Uterus (tissue), 3 donors: ENCODE measurements at regions not wholly inside any gene's neighbourhood (a gene's known extent, or its start where the extent isn't known, plus 50 kb on each side); places are given as distances from the start of the nearest gene placed in this dataset.

Experiments used
- DNase-seq, 2 donors: peaks; one replicate each; pipeline ENCODE4 v3.0.0-alpha.2; 2019 to 2020
- H3K27ac ChIP-seq, 2 donors: fragments of 200-600 bp; sonication (generic); 1 replicate in 1 of 2; 2 replicates in 1 of 2; pipeline ENCODE4 v1.5.1; 2016 to 2018
- H3K27me3 ChIP-seq, 2 donors: fragments of 200-600 bp; sonication (generic); one replicate each; pipeline ENCODE4 v1.5.1; 2018 to 2019; ENCODE audit warnings: control low read depth in 1 of 2
- H3K36me3 ChIP-seq, 2 donors: fragments of 200-600 bp; sonication (generic); one replicate each; pipeline ENCODE4 v1.5.1; 2019; ENCODE audit warnings: control low read depth in 1 of 2
- H3K4me1 ChIP-seq, 2 donors: fragments of 200-600 bp; sonication (generic); one replicate each; pipeline ENCODE4 v1.5.1; 2018 to 2019; ENCODE audit warnings: control low read depth in 1 of 2
- H3K4me3 ChIP-seq, 2 donors: fragments of 200-600 bp; sonication (generic); 1 replicate in 1 of 2; 2 replicates in 1 of 2; pipeline ENCODE4 v1.5.1; 2018 to 2019; ENCODE audit warnings: mild to moderate bottlenecking in 1 of 2
- H3K9me3 ChIP-seq, 2 donors: fragments of 200-600 bp; sonication (generic); one replicate each; pipeline ENCODE4 v1.5.1; 2019; ENCODE audit warnings: control low read depth in 1 of 2
- POLR2A ChIP-seq, 2 donors: fragments of 450-650 bp; IDR thresholded peaks; one replicate each; pipeline ENCODE4 v1.6.1; 2016; ENCODE audit warnings: antibody characterized with exemption in 2 of 2, mild to moderate bottlenecking in 1 of 2, moderate library complexity in 1 of 2
- intact Hi-C: fragments of 100-400 bp; cut with DNase I; formaldehyde crosslinking; loops from one replicate; pipeline ENCODE4 v1.15.1; 2023; ENCODE audit warnings: low total_unique reads
- TF ChIP-seq, protein P1 (sequence below), 4 experiments: fragments of 200-600 bp in 2 of 4; fragments of 450-650 bp in 2 of 4; sonication (generic) in 2 of 4; IDR thresholded peaks; one replicate each; pipeline ENCODE4 v1.5.1; 2016 to 2019; ENCODE audit warnings: antibody characterized with exemption in 4 of 4, mild to moderate bottlenecking in 2 of 4, moderate library complexity in 1 of 4
- donor health status: DM: yes; HTN: yes; CAD: no.

DNA sequence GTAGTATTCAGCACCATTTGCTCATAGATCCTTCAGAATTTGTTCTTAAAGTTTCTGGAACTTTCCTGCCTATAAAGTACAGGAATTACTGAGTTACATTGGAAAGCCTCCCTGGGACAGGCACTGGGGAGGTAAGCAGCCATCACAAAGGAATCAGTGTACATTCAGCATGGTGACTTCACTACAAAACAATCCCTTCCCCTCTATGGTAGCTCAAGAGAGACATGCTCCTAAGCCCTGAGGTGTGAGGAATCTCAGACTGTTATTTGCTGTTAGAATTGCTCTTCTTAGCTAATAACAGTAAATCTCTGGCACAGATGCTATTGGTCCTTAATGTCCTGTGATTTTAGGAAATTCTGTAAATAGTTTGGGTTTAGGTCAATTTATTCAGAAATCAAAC lies 1898.0 kb upstream of the PCDH7 start:
- intact Hi-C loops, result no loop called here
- DNase-seq, result no peak
- no peak for TF ChIP-seq POLR2A (IDR thresholded peaks at IDR 0.05)
- TF ChIP-seq, protein P1, sequence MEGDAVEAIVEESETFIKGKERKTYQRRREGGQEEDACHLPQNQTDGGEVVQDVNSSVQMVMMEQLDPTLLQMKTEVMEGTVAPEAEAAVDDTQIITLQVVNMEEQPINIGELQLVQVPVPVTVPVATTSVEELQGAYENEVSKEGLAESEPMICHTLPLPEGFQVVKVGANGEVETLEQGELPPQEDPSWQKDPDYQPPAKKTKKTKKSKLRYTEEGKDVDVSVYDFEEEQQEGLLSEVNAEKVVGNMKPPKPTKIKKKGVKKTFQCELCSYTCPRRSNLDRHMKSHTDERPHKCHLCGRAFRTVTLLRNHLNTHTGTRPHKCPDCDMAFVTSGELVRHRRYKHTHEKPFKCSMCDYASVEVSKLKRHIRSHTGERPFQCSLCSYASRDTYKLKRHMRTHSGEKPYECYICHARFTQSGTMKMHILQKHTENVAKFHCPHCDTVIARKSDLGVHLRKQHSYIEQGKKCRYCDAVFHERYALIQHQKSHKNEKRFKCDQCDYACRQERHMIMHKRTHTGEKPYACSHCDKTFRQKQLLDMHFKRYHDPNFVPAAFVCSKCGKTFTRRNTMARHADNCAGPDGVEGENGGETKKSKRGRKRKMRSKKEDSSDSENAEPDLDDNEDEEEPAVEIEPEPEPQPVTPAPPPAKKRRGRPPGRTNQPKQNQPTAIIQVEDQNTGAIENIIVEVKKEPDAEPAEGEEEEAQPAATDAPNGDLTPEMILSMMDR (IDR thresholded peaks at IDR 0.05), result no peak

GRCh38 chr4:28827866-28828265 lies 1892.3 kb upstream of the PCDH7 start:
- Histone ChIP-seq H3K27ac (no peak overlapping the region), H3K36me3 (no peaks in the 10 kb centered on the region), H3K4me1 (no peaks in the 10 kb centered on the region), H3K4me3 (no peak overlapping the region), H3K27me3 (no peaks in the 10 kb centered on the region), H3K9me3 (no peaks in the 10 kb centered on the region)
- intact Hi-C loops, result no loop called here
- no peak for DNase-seq
- TF ChIP-seq, protein P1 (IDR thresholded peaks at IDR 0.05), result no peak
- no peak for TF ChIP-seq POLR2A (IDR thresholded peaks at IDR 0.05)

More for the DNA sequence above, 1898.0 kb upstream of the PCDH7 start:
- Histone ChIP-seq H3K27me3 (no peaks in the 10 kb centered on the region), H3K9me3 (no peaks in the 10 kb centered on the region), H3K27ac (no peak overlapping the region), H3K4me3 (no peak overlapping the region), H3K36me3 (no peaks in the 10 kb centered on the region), H3K4me1 (no peaks in the 10 kb centered on the region)

DNA sequence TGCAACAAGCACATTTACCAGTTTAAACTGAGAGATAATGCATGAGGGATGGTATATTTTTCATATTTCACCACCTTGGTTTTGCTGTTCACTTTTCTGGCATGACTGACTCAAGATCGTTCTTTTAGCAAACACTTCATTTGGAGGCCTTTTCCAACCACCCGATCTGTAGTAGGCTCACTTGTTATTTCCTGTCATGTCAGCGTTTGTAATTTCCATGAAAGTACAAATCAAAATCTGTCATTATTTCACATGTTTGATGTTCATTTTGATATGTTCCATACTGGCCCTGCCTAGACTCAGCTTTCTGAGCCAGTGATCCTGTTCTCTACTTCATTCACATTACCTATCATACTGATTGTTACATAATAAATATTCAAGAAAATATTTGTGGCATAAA lies 1888.3 kb upstream of the PCDH7 start:
- no peaks in the 10 kb centered on the region for H3K27me3 ChIP-seq
- no peak for DNase-seq
- TF ChIP-seq, protein P1 (IDR thresholded peaks at IDR 0.05), result no peak
- no peak for TF ChIP-seq POLR2A (IDR thresholded peaks at IDR 0.05)
- H3K36me3 ChIP-seq, result no peaks in the 10 kb centered on the region
- H3K4me1 ChIP-seq, result no peaks in the 10 kb centered on the region
- no peak overlapping the region for H3K4me3 ChIP-seq
- H3K9me3 ChIP-seq, result no peaks in the 10 kb centered on the region
- intact Hi-C loops, result no loop called here
- H3K27ac ChIP-seq, result no peak overlapping the region

GRCh38 chr4:28832444-28832843 lies 1887.7 kb upstream of the PCDH7 start:
- H3K9me3 ChIP-seq, result no peaks in the 10 kb centered on the region
- H3K36me3 ChIP-seq, result no peaks in the 10 kb centered on the region
- H3K4me1 ChIP-seq, result no peaks in the 10 kb centered on the region
- H3K27me3 ChIP-seq, result no peaks in the 10 kb centered on the region
- H3K4me3 ChIP-seq, result no peak overlapping the region
- no peak for DNase-seq
- TF ChIP-seq, protein P1 (IDR thresholded peaks at IDR 0.05), result no peak
- TF ChIP-seq POLR2A (IDR thresholded peaks at IDR 0.05), result no peak
- intact Hi-C loops, result no loop called here
- H3K27ac ChIP-seq, result no peak overlapping the region

- H3K27me3 ChIP-seq, result no peaks in the 10 kb centered on the region
- H3K4me1 ChIP-seq, result no peaks in the 10 kb centered on the region
- no peak overlapping the region for H3K4me3 ChIP-seq
- H3K36me3 ChIP-seq, result no peaks in the 10 kb centered on the region
- H3K27ac ChIP-seq, result no peak overlapping the region
- intact Hi-C loops, result no loop called here
- no peak for TF ChIP-seq POLR2A (IDR thresholded peaks at IDR 0.05)
- TF ChIP-seq, protein P1 (IDR thresholded peaks at IDR 0.05), result no peak
- H3K9me3 ChIP-seq, result no peaks in the 10 kb centered on the region
- no peak for DNase-seq
These were observed 1886.0 kb upstream of the PCDH7 start for GRCh38 chr4:28834120-28834519.
